Mesenchymal stem cell (in vitro differentiated cells and primary cell): ENCODE measurements at regions not wholly inside any gene's neighbourhood (a gene's known extent, or its start where the extent isn't known, plus 50 kb on each side); places are given as distances from the start of the nearest gene placed in this dataset.
"Not testable (repeated sequence)": the region's sequence is repeated elsewhere in the genome, so short reads cannot be mapped to it uniquely, and the experiment has no call there.

Experiments used
- DNase-seq: peaks from one replicate; pipeline ENCODE4 v3.0.0-alpha.2; 2013
- H2AFZ ChIP-seq: one replicate; pipeline ENCODE4 v1.6.1; 2013; ENCODE audit warnings: low read depth, mild to moderate bottlenecking, control low read depth, inconsistent platforms, low read length, moderate library complexity
- H2AK5ac ChIP-seq: 2 replicates; pipeline ENCODE4 v1.6.1; 2013; ENCODE audit warnings: low read length, moderate library complexity, mild to moderate bottlenecking, inconsistent platforms; ENCODE audit not compliant: severe bottlenecking
- H2BK120ac ChIP-seq: one replicate; pipeline ENCODE4 v1.6.1; 2013; ENCODE audit warnings: low read depth, mild to moderate bottlenecking, inconsistent platforms, low read length, moderate library complexity
- H2BK12ac ChIP-seq, 2 experiments: one replicate each; pipeline ENCODE4 v1.6.1; 2013; ENCODE audit warnings: inconsistent platforms in 2 of 2, low read length in 2 of 2, mild to moderate bottlenecking in 2 of 2, moderate library complexity in 2 of 2, control low read depth in 1 of 2
- H2BK15ac ChIP-seq: one replicate; pipeline ENCODE4 v1.6.1; 2013; ENCODE audit warnings: mild to moderate bottlenecking, low read depth, inconsistent platforms; ENCODE audit not compliant: poor library complexity, severe bottlenecking
- H2BK5ac ChIP-seq: 2 replicates; pipeline ENCODE4 v1.6.1; 2013; ENCODE audit warnings: low read depth, mild to moderate bottlenecking, low read length, control low read depth, inconsistent platforms; ENCODE audit not compliant: poor library complexity, severe bottlenecking
- H3K14ac ChIP-seq, 2 experiments: one replicate each; pipeline ENCODE4 v1.6.1; 2013; ENCODE audit warnings: inconsistent platforms in 2 of 2, low read length in 2 of 2, control low read depth in 1 of 2, mild to moderate bottlenecking in 1 of 2, moderate library complexity in 1 of 2
- H3K18ac ChIP-seq, 2 experiments: one replicate each; pipeline ENCODE4 v1.6.1; 2013; ENCODE audit warnings: inconsistent platforms in 2 of 2, low read length in 2 of 2, control low read depth in 1 of 2, low read depth in 1 of 2, mild to moderate bottlenecking in 1 of 2
- H3K23ac ChIP-seq, 2 experiments: one replicate each; pipeline ENCODE4 v1.6.1; 2013; ENCODE audit warnings: inconsistent platforms in 2 of 2, low read length in 2 of 2, mild to moderate bottlenecking in 2 of 2, moderate library complexity in 2 of 2, control low read depth in 1 of 2
- H3K27ac ChIP-seq: 2 replicates; pipeline ENCODE4 v1.5.1; 2013; ENCODE audit warnings: mild to moderate bottlenecking, moderate library complexity, low read length, control low read depth, inconsistent platforms; ENCODE audit not compliant: poor library complexity, severe bottlenecking
- H3K27me3 ChIP-seq, 2 experiments: 2 replicates each; pipeline versions ENCODE4 v1.6.1 to v1.7.0; 2013; ENCODE audit warnings: low read length in 2 of 2, mild to moderate bottlenecking in 2 of 2, moderate library complexity in 2 of 2, control low read depth in 1 of 2, inconsistent platforms in 1 of 2; ENCODE audit not compliant: control insufficient read depth in 1 of 2, insufficient read depth in 1 of 2
- H3K36me3 ChIP-seq, 2 experiments: 2 replicates each; pipeline versions ENCODE4 v1.6.1 to v1.7.0; 2013; ENCODE audit warnings: low read length in 2 of 2, control low read depth in 1 of 2, inconsistent platforms in 1 of 2, low read depth in 1 of 2, mild to moderate bottlenecking in 1 of 2; ENCODE audit not compliant: insufficient read depth in 2 of 2, control insufficient read depth in 1 of 2
- H3K4ac ChIP-seq, 2 experiments: one replicate each; pipeline ENCODE4 v1.6.1; 2013; ENCODE audit warnings: inconsistent platforms in 2 of 2, low read length in 2 of 2, mild to moderate bottlenecking in 2 of 2, moderate library complexity in 2 of 2, control low read depth in 1 of 2, low read depth in 1 of 2
- H3K4me1 ChIP-seq: 2 replicates; pipeline ENCODE4 v1.6.1; 2013; ENCODE audit warnings: low read depth, low read length, control low read depth; ENCODE audit not compliant: control insufficient read depth, insufficient read depth
- H3K4me2 ChIP-seq: 2 replicates; pipeline ENCODE4 v1.6.1; 2013; ENCODE audit warnings: low read length, mild to moderate bottlenecking, inconsistent platforms; ENCODE audit not compliant: poor library complexity, severe bottlenecking
- H3K4me3 ChIP-seq, 2 experiments: 2 replicates each; pipeline versions ENCODE4 v1.5.1 to v1.7.0; 2013; ENCODE audit warnings: low read length in 2 of 2, mild to moderate bottlenecking in 2 of 2, control low read depth in 1 of 2, low read depth in 1 of 2; ENCODE audit not compliant: insufficient read depth in 1 of 2
- H3K79me1 ChIP-seq: replicated peaks from 2 replicates; pipeline ENCODE4 v1.6.1; 2013; ENCODE audit warnings: mild to moderate bottlenecking, control low read depth, low read length, inconsistent platforms; ENCODE audit not compliant: poor library complexity, severe bottlenecking
- H3K9ac ChIP-seq: 2 replicates; pipeline ENCODE4 v1.7.0; 2013; ENCODE audit warnings: mild to moderate bottlenecking, low read length, moderate library complexity
- H3K9me3 ChIP-seq: 2 replicates; pipeline ENCODE4 v1.7.0; 2013; ENCODE audit warnings: mild to moderate bottlenecking, low read length; ENCODE audit not compliant: control insufficient read depth
- H4K8ac ChIP-seq: one replicate; pipeline ENCODE4 v1.6.1; 2013; ENCODE audit warnings: inconsistent platforms, mild to moderate bottlenecking, low read length, moderate library complexity
- H4K91ac ChIP-seq: one replicate; pipeline ENCODE4 v1.6.1; 2013; ENCODE audit warnings: mild to moderate bottlenecking, low read length, inconsistent platforms
- WGBS: methylation state at CpG from one replicate; pipeline ENCODE4 v1.1.7; 2013; ENCODE audit warnings: mixed read lengths; 5-methylcytosine and 5-hydroxymethylcytosine counted together

DNA sequence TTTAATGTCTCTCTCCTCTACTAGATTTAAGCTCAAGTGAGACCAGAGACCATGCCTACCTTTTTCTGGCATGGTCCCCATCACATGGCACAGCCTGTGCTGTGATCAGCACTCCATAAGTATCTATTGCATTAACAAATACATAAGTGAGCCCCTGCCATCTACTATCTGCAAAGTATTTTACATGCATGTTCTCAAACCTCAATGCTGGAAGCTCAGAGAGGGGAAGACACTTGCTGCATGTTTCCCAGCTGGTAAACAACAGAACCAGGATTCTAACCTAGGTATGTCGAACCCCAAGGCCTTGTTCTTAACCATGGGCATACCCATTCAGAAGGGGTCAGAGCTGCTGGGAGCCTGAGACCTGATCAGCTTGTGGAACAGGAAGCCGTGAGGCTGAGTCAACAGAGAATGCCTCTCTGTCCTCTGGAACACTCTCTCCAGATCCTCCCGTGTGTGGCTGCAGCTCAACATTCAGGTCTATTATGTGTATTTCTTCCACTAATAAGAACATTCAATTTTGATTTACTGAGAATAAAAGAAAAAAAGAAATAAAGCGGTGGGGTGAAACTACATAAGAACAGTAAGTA lies 232.5 kb upstream of the MSX2 start:
- Histone ChIP-seq H3K18ac (no peak overlapping the region), H3K9ac (no peak overlapping the region), H3K23ac (no peak overlapping the region), H2BK120ac (no peak overlapping the region), H2BK15ac (no peak overlapping the region), H2AK5ac (no peak overlapping the region), H2BK5ac (no peak overlapping the region), H3K79me1 (no peaks in the 10 kb centered on the region), H4K8ac (no peak overlapping the region), H2AFZ (no peak overlapping the region), H3K4ac (no peak overlapping the region), H3K27ac (no peak overlapping the region), H2BK12ac (no peak overlapping the region), H3K27me3 (peaks cover 0 to 18% of the 10 kb centered on the region in 2 experiments), H3K9me3 (no peaks in the 10 kb centered on the region), H3K4me2 (no peak overlapping the region), H3K14ac (no peak overlapping the region), H3K4me1 (no peaks in the 10 kb centered on the region), H3K36me3 (no peaks in the 10 kb centered on the region), H3K4me3 (no peak overlapping the region), H4K91ac (no peak overlapping the region)
- DNase-seq: no peak
- WGBS: 86% methylated on average over 3 of the region's 4 CpGs

DNA sequence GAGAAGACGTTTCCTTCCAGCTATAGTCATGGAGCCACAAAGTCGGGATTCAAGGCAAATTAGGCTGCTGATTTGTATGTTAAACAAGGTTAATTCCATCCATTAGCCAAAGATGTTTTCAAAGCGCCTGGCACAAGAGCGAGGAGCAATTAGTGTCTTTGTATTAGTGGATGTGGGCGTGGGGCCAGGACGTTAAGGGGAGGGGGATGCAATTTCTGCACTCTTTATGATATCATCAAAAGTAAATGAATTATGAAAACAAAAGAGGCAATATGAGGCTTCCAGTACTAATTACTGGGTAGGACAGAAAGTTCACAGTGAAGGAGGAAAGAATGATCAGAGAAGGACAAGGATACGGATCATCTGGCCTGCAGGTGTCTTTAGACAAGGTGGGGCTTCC lies 230.9 kb upstream of the MSX2 start:
- WGBS: 75% methylated on average over 7 of the region's 7 CpGs
- no peak overlapping the region for H2BK5ac ChIP-seq
- no peak overlapping the region for H3K4ac ChIP-seq
- no peaks in the 10 kb centered on the region for H3K36me3 ChIP-seq
- no peak overlapping the region for H3K14ac ChIP-seq
- no peak overlapping the region for H2BK12ac ChIP-seq
- no peak overlapping the region for H3K27ac ChIP-seq
- H3K9me3 ChIP-seq: peaks cover 9% of the 10 kb centered on the region
- no peak for DNase-seq
- H2BK15ac ChIP-seq: no peak overlapping the region
- H2AK5ac ChIP-seq: no peak overlapping the region
- H4K8ac ChIP-seq: no peak overlapping the region
- peaks cover 0 to 18% of the 10 kb centered on the region in 2 experiments for H3K27me3 ChIP-seq
- no peak overlapping the region for H3K23ac ChIP-seq
- H3K18ac ChIP-seq: no peak overlapping the region
- H3K4me2 ChIP-seq: no peak overlapping the region
- H3K4me1 ChIP-seq: no peaks in the 10 kb centered on the region
- H2BK120ac ChIP-seq: no peak overlapping the region
- no peak overlapping the region for H2AFZ ChIP-seq
- no peaks in the 10 kb centered on the region for H3K79me1 ChIP-seq
- no peak overlapping the region for H3K9ac ChIP-seq
- H3K4me3 ChIP-seq: no peak overlapping the region
- H4K91ac ChIP-seq: no peak overlapping the region

DNA sequence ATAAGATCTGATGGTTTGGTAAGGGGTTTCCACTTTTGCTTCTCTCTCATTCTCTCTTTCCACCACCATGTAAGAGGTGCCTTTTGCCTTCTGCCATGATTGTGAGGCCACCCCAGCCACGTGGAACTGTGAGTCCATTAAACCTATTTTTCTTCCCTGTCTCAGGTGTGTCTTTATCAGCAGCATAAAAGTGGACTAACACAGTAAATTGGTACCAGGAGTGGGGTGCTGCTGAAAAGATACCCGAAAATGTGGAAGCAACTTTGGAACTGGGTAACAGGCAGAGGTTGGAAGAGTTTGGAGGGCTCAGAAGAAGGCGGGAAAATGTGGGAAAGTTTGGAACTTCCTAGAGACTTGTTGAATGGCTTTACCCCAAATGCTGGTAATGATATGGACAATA lies 226.4 kb upstream of the MSX2 start:
- 58% methylated on average over 3 of the region's 3 CpGs for WGBS
- H4K91ac ChIP-seq, H3K4me1 ChIP-seq, H3K79me1 ChIP-seq, H3K36me3 ChIP-seq, H3K4me2 ChIP-seq, H2BK120ac ChIP-seq, H3K18ac ChIP-seq, DNase-seq, H3K23ac ChIP-seq, H3K27me3 ChIP-seq, H3K4ac ChIP-seq, H2AK5ac ChIP-seq, H2AFZ ChIP-seq, H2BK5ac ChIP-seq, H2BK15ac ChIP-seq, H2BK12ac ChIP-seq, H3K14ac ChIP-seq, H3K9ac ChIP-seq, H3K27ac ChIP-seq, H3K4me3 ChIP-seq, H4K8ac ChIP-seq: not testable (repeated sequence)
- H3K9me3 ChIP-seq: peaks cover 27% of the 10 kb centered on the region

DNA sequence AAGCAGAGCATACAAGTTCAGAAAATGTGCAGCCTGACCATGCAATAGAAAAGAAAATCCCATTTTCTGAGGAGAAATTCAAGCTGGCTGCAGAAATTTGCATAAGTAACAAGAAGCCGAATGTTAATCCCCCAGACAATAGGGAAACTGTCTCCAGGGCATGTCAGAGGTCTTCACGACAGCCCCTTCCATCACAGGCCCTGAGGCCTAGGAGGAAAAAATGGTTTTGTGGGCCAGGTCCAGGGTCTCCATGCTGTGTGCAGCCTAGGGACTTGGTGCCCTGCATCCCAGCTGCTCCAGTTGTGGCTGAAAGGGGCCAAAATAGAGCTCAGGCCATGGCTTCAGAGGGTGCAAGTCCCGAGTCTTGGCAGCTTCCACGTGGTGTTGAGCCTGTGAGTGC lies 225.8 kb upstream of the MSX2 start:
- H3K27me3 ChIP-seq, DNase-seq: not testable (repeated sequence)
- WGBS: 52% methylated on average over 4 of the region's 4 CpGs

More for the DNA sequence above, 225.8 kb upstream of the MSX2 start:
- not testable (repeated sequence) for H2BK5ac ChIP-seq, H3K36me3 ChIP-seq, H2BK120ac ChIP-seq, H3K79me1 ChIP-seq, H2AK5ac ChIP-seq, H2BK12ac ChIP-seq, H3K27ac ChIP-seq, H4K8ac ChIP-seq, H2AFZ ChIP-seq, H3K9ac ChIP-seq, H3K4me3 ChIP-seq, H2BK15ac ChIP-seq, H4K91ac ChIP-seq, H3K4ac ChIP-seq, H3K14ac ChIP-seq, H3K23ac ChIP-seq, H3K18ac ChIP-seq, H3K4me2 ChIP-seq, H3K4me1 ChIP-seq
- peaks cover 27% of the 10 kb centered on the region for H3K9me3 ChIP-seq
